ENCODE measurements at regions not wholly inside any gene's neighbourhood (a gene's known extent, or its start where the extent isn't known, plus 50 kb on each side); places are given as distances from the start of the nearest gene placed in this dataset.

- DNase-seq, result no peak
Observed at GRCh38 chr10:130809761-130810515, 501.6 kb downstream of the TCERG1L start.

GRCh38 chr10:130810856-130811255 is 500.7 kb downstream of the TCERG1L start:
- DNase-seq, result no peak

GRCh38 chr10:130812381-130813148 is 499.0 kb downstream of the TCERG1L start:
- DNase-seq, result no peak

- no peak for DNase-seq
Observed at GRCh38 chr10:130814610-130815009, 496.9 kb downstream of the TCERG1L start.

- DNase-seq, result no peak
Observed at GRCh38 chr10:130816116-130816901, 495.2 kb downstream of the TCERG1L start.

GRCh38 chr10:130817046-130817624 is 494.4 kb downstream of the TCERG1L start:
- no peak for DNase-seq

- DNase-seq, result no peak
Observed at GRCh38 chr10:130817674-130818073, 493.8 kb downstream of the TCERG1L start.

GRCh38 chr10:130820880-130821482 is 490.5 kb downstream of the TCERG1L start:
- no peak for DNase-seq

- DNase-seq, result no peak
Observed at GRCh38 chr10:130824230-130825014, 487.1 kb downstream of the TCERG1L start.

GRCh38 chr10:130833596-130833995 is 477.9 kb downstream of the TCERG1L start:
- no peak for DNase-seq

- no peak for DNase-seq
Observed at GRCh38 chr10:130834170-130834569, 477.4 kb downstream of the TCERG1L start.

- no peak for DNase-seq
Observed at GRCh38 chr10:130834573-130834972, 476.9 kb downstream of the TCERG1L start.

- no peak for DNase-seq
Observed at GRCh38 chr10:130835068-130835467, 476.5 kb downstream of the TCERG1L start.

GRCh38 chr10:130836344-130836743 is 475.2 kb downstream of the TCERG1L start:
- DNase-seq, result no peak

GRCh38 chr10:130843051-130843653 is 468.4 kb downstream of the TCERG1L start:
- DNase-seq, result no peak

GRCh38 chr10:130844310-130844709 is 467.2 kb downstream of the TCERG1L start:
- DNase-seq, result no peak

- DNase-seq, result no peak
Observed at GRCh38 chr10:130847170-130847569, 464.4 kb downstream of the TCERG1L start.

- DNase-seq, result no peak
Observed at GRCh38 chr10:130848855-130849254, 462.7 kb downstream of the TCERG1L start.

GRCh38 chr10:130854151-130854550 is 457.4 kb downstream of the TCERG1L start:
- DNase-seq, result no peak

- DNase-seq, result no peak
Observed at GRCh38 chr10:130857631-130858295, 453.8 kb downstream of the TCERG1L start.

- no peak for DNase-seq
Observed at GRCh38 chr10:130858626-130859025, 452.9 kb downstream of the TCERG1L start.

Data from activated CD4-positive, alpha-beta T cell treated with anti-CD3 and anti-CD28 coated beads, Interleukin-2, amount 50 U/mL, for 48 hours (primary cell).